HCT116 (cell line): ENCODE measurements at regions not wholly inside any gene's neighbourhood (a gene's known extent, or its start where the extent isn't known, plus 50 kb on each side); places are given as distances from the start of the nearest gene placed in this dataset.

ENCODE experiments used
- ATAC-seq: fragments of 200-7000 bp; cut with Tn5 transposase; 2 replicates; pipeline ENCODE4 v1.9.1; 2020; ENCODE audit warnings: mild to moderate bottlenecking, moderate library complexity
- BruUV-seq: library from RNA; stranded (reverse); fragments of 400-500 nt; replicated peaks from 2 replicates; lab custom pipeline; 2021; lab: Mats Ljungman, UMichigan
- CTCF ChIA-PET: fragments of 300-600 bp; sonication (Branson Sonifier 250); formaldehyde crosslinking; loops from one replicate; lab custom pipeline; 2021; ENCODE audit warnings: antibody characterized with exemption; lab: Charles Lee
- POLR2A ChIA-PET: fragments of 300-600, 350-600 bp; sonication (Branson Sonifier 250); formaldehyde crosslinking; loops from one replicate; lab custom pipeline; 2021; ENCODE audit warnings: antibody characterized with exemption; lab: Charles Lee
- RAD21 ChIA-PET, 2 experiments: fragments of 300-600 bp; sonication (Branson Sonifier 250); formaldehyde crosslinking; loops; one replicate each; lab custom pipeline; 2023; ENCODE audit warnings: low total read pairs in 2 of 2; ENCODE audit not compliant: uncharacterized antibody in 2 of 2, unreplicated experiment in 2 of 2, low non-redundant PET in 1 of 2; lab: Charles Lee
- DNase-seq: peaks from one replicate; pipeline ENCODE4 v3.0.0-alpha.2; 2010; ENCODE audit warnings: low read depth, low spot score
- H2AFZ ChIP-seq: fragments of 200-600 bp; shearing (Covaris generic), sonication (generic); 2 replicates; pipeline ENCODE4 v1.6.1; 2017; ENCODE audit warnings: low read depth, mixed run types, mixed read lengths, antibody characterized with exemption, low read length; ENCODE audit not compliant: poor library complexity, severe bottlenecking
- H3K27ac ChIP-seq: 2 replicates; pipeline ENCODE4 v1.5.1; 2012; ENCODE audit warnings: low read depth, low read length
- H3K27me3 ChIP-seq: fragments of 200-600 bp; sonication (generic); 2 replicates; pipeline ENCODE4 v1.6.1; 2016; ENCODE audit warnings: mixed run types, low read length, mixed read lengths; ENCODE audit not compliant: insufficient read depth
- H3K36me3 ChIP-seq, 2 experiments: fragments of 200-500 bp in 1 of 2; fragments of 200-600 bp in 1 of 2; sonication (Bioruptor generic) in 1 of 2; sonication (generic) in 1 of 2; 2 replicates each; pipeline versions ENCODE4 v1.5.1 to v1.6.1; 2014 to 2016; ENCODE audit warnings: low read length in 2 of 2, inconsistent platforms in 1 of 2, mixed read lengths in 1 of 2, mixed run types in 1 of 2; ENCODE audit not compliant: insufficient read depth in 2 of 2, control insufficient read depth in 1 of 2
- H3K4me1 ChIP-seq, 2 experiments: fragments of 200-600 bp in 1 of 2; sonication (generic) in 1 of 2; 2 replicates each; pipeline versions ENCODE4 v1.5.1 to v1.6.1; 2012 to 2017; ENCODE audit warnings: low read length in 2 of 2, inconsistent platforms in 1 of 2, mild to moderate bottlenecking in 1 of 2, mixed read lengths in 1 of 2, mixed run types in 1 of 2, moderate library complexity in 1 of 2; ENCODE audit not compliant: insufficient read depth in 2 of 2, control insufficient read depth in 1 of 2
- H3K4me2 ChIP-seq: fragments of 200-600 bp; sonication (generic); 2 replicates; pipeline ENCODE4 v1.6.1; 2017; ENCODE audit warnings: mixed run types, low read length, mixed read lengths
- H3K4me3 ChIP-seq, 2 experiments: fragments of 200-600 bp in 1 of 2; sonication (generic) in 1 of 2; replicated peaks in 1 of 2; 2 replicates each; pipeline ENCODE4 v1.5.1; 2011 to 2016; ENCODE audit warnings: low read length in 2 of 2, control low read depth in 1 of 2, low read depth in 1 of 2, mild to moderate bottlenecking in 1 of 2, mixed read lengths in 1 of 2, mixed run types in 1 of 2
- H3K79me2 ChIP-seq: fragments of 200-600 bp; sonication (generic); 2 replicates; pipeline ENCODE4 v1.6.1; 2017; ENCODE audit warnings: mild to moderate bottlenecking, mixed run types, low read length, moderate library complexity, mixed read lengths; ENCODE audit not compliant: insufficient read depth
- H3K9ac ChIP-seq: fragments of 200-600 bp; sonication (generic); 2 replicates; pipeline ENCODE4 v1.6.1; 2016; ENCODE audit warnings: low read length, mixed read lengths
- H3K9me2 ChIP-seq: fragments of 200-600 bp; sonication (generic), shearing (Covaris generic); 2 replicates; pipeline ENCODE4 v1.6.1; 2017; ENCODE audit warnings: mixed run types, mild to moderate bottlenecking, moderate library complexity; ENCODE audit not compliant: insufficient read depth
- H3K9me3 ChIP-seq, 2 experiments: fragments of 200-500 bp in 1 of 2; fragments of 200-600 bp in 1 of 2; sonication (Bioruptor generic) in 1 of 2; sonication (generic) in 1 of 2; 2 replicates each; pipeline ENCODE4 v1.6.1; 2014 to 2017; ENCODE audit warnings: low read length in 2 of 2, mixed read lengths in 2 of 2, inconsistent platforms in 1 of 2, low read depth in 1 of 2, mild to moderate bottlenecking in 1 of 2, mixed run types in 1 of 2, moderate library complexity in 1 of 2; ENCODE audit not compliant: control insufficient read depth in 1 of 2, insufficient read depth in 1 of 2
- H4K20me1 ChIP-seq: fragments of 200-600 bp; sonication (generic), shearing (Covaris generic); 2 replicates; pipeline ENCODE4 v1.6.1; 2017; ENCODE audit warnings: mixed run types, mild to moderate bottlenecking, moderate library complexity; ENCODE audit not compliant: insufficient read depth
- ATF3 ChIP-seq: IDR thresholded peaks from 2 replicates; pipeline ENCODE4 v1.6.1; 2012
- CBX3 ChIP-seq: IDR thresholded peaks from 2 replicates; pipeline ENCODE4 v1.6.1; 2012; ENCODE audit warnings: low read depth
- EGR1 ChIP-seq: IDR thresholded peaks from 2 replicates; pipeline ENCODE4 v1.6.1; 2012; ENCODE audit warnings: low read depth
- ELF1 ChIP-seq: IDR thresholded peaks from 2 replicates; pipeline ENCODE4 v1.6.1; 2012; ENCODE audit warnings: low read depth, borderline replicate concordance
- EZH2 ChIP-seq: fragments of 200-600 bp; sonication (generic); IDR thresholded peaks from 2 replicates; pipeline ENCODE4 v1.6.1; 2017; ENCODE audit warnings: antibody characterized with exemption, mixed run types
- EZH2phosphoT487 ChIP-seq: fragments of 200-600 bp; IDR thresholded peaks from 2 replicates; pipeline ENCODE4 v1.6.1; 2018; ENCODE audit warnings: antibody characterized with exemption, borderline replicate concordance
- JUND ChIP-seq: IDR thresholded peaks from 2 replicates; pipeline ENCODE4 v1.6.1; 2012
- MAX ChIP-seq: IDR thresholded peaks from 2 replicates; pipeline ENCODE4 v1.6.1; 2012
- POLR2AphosphoS5 ChIP-seq: IDR thresholded peaks from 2 replicates; pipeline ENCODE4 v1.6.1; 2011; ENCODE audit warnings: mild to moderate bottlenecking, low read depth, low read length, moderate library complexity
- RAD21 ChIP-seq: IDR thresholded peaks from 2 replicates; pipeline ENCODE4 v1.6.1; 2012; ENCODE audit warnings: low read depth, mild to moderate bottlenecking
- SP1 ChIP-seq: IDR thresholded peaks from 2 replicates; pipeline ENCODE4 v1.6.1; 2012; ENCODE audit warnings: low read depth
- SRF ChIP-seq: IDR thresholded peaks from 2 replicates; pipeline ENCODE4 v1.6.1; 2012; ENCODE audit warnings: low read depth
- TCF7L2 ChIP-seq: IDR thresholded peaks from 2 replicates; pipeline ENCODE4 v1.7.0; 2011; ENCODE audit warnings: borderline replicate concordance, inconsistent platforms; ENCODE audit not compliant: insufficient read depth, insufficient read length; ENCODE audit errors: extremely low read depth
- YY1 ChIP-seq: IDR thresholded peaks from 2 replicates; pipeline ENCODE4 v1.6.1; 2011; ENCODE audit warnings: low read length, low read depth, moderate library complexity, mild to moderate bottlenecking; ENCODE audit not compliant: insufficient replicate concordance; ENCODE audit errors: extremely low read depth
- ZNF274 ChIP-seq: fragments of 200-500 bp; sonication (Bioruptor generic); IDR thresholded peaks from 2 replicates; pipeline ENCODE4 v1.6.1; 2014; ENCODE audit warnings: mild to moderate bottlenecking, low read depth, low read length, inconsistent platforms
- intact Hi-C: fragments of 100-400 bp; cut with micrococcal nuclease; formaldehyde crosslinking; loops from 2 replicates; pipeline ENCODE4 v1.10.0; 2022

DNA sequence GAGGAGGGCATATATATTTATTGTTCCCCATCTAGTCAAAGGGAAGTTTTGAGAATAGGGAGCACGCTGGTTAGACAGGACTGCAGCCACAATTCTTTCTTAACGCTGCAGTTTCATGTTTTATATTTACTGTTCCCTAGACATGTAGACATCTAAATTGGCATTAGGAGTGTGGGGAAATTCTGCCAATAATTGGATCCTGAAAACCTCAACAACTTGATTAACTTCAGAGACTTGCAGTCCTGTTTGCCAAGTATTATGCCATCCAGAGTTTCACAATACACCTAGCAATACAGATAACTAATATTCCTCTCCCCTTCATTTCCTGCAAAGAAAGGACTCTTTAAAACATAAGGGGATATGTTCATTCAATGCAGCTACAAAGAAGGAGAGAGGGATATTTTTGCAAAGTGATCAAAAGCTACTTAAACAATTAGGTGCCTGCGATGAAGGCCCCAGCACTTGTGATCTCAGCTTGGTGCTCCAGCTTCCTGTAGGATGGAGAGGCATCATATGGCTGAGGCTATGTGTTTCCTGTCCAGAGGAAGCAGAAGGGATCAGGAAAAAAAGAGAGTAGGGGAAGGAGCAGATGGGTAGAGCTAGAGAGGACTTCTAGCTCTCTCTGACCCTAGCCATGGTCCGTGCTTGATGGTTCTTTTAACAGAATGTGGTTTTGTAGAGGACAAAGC is 264.4 kb downstream of the MTX2 start:
- CTCF ChIA-PET: no interaction called here

More for the DNA sequence above, 264.4 kb downstream of the MTX2 start:
- ChIA-PET RAD21 (no interaction called here), POLR2A (no interaction called here)
- H3K4me1 ChIP-seq: no peaks in the 10 kb centered on the region
- H3K9ac ChIP-seq: no peak overlapping the region
- no peaks in the 10 kb centered on the region for H3K27me3 ChIP-seq
- TF ChIP-seq RAD21: no peak
- no peak for TF ChIP-seq EGR1
- no peak for TF ChIP-seq YY1
- TF ChIP-seq EZH2phosphoT487: no peak
- TF ChIP-seq ELF1: no peak
- TF ChIP-seq SP1: no peak
- no peak for TF ChIP-seq ATF3
- TF ChIP-seq EZH2: no peak
- TF ChIP-seq SRF: no peak
- no peak for TF ChIP-seq TCF7L2
- TF ChIP-seq JUND: no peak
- no peak for TF ChIP-seq POLR2AphosphoS5
- no peak for TF ChIP-seq ZNF274
- no peak for TF ChIP-seq MAX
- no peak for TF ChIP-seq CBX3
- no peak overlapping the region for H3K4me2 ChIP-seq
- no peak overlapping the region for H2AFZ ChIP-seq
- ATAC-seq: no peak
- H3K9me3 ChIP-seq: no peaks in the 10 kb centered on the region
- H3K4me3 ChIP-seq: no peak overlapping the region
- DNase-seq: no peak
- no peaks in the 10 kb centered on the region for H3K9me2 ChIP-seq
- intact Hi-C loops: no loop called here
- no peaks in the 10 kb centered on the region for H3K79me2 ChIP-seq
- no peaks in the 10 kb centered on the region for H4K20me1 ChIP-seq
- no peaks in the 10 kb centered on the region for H3K36me3 ChIP-seq
- no TSS peak for BruUV-seq
- H3K27ac ChIP-seq: no peak overlapping the region
